ENCODE measurements at regions not wholly inside any gene's neighbourhood (a gene's known extent, or its start where the extent isn't known, plus 50 kb on each side); places are given as distances from the start of the nearest gene placed in this dataset.

- 40 to 55% (median 42%) methylated on average over 3 of the region's 3 CpGs for WGBS, 3 donors
- Histone ChIP-seq H3K9me3 (no peaks in the 10 kb centered on the region), H3K4me1 (no peaks in the 10 kb centered on the region), H3K36me3 (ENCODE audit: insufficient read depth in 1 of 2, low read depth in 1 of 2) (no peaks in the 10 kb centered on the region), H3K27ac (no peak overlapping the region), H3K27me3 (ENCODE audit: insufficient read depth in 3 of 3, low read length in 2 of 3) (no peaks in the 10 kb centered on the region), H3K4me3 (no peak overlapping the region)
- no peak for DNase-seq
- no peak for TF ChIP-seq CTCF (IDR thresholded peaks at IDR 0.05)
- intact Hi-C loops (cut with DNase I), result no loop called here
- ATAC-seq, result no peak
These were observed 811.4 kb upstream of the HS3ST1 start for GRCh38 chr4:12239897-12240636.

- Histone ChIP-seq H3K4me1 (no peaks in the 10 kb centered on the region), H3K9me3 (no peaks in the 10 kb centered on the region), H3K36me3 (ENCODE audit: insufficient read depth in 1 of 2, low read depth in 1 of 2) (no peaks in the 10 kb centered on the region), H3K4me3 (no peak overlapping the region), H3K27me3 (ENCODE audit: insufficient read depth in 3 of 3, low read length in 2 of 3) (no peaks in the 10 kb centered on the region), H3K27ac (no peak overlapping the region)
- ATAC-seq (no peak), DNase-seq (no peak)
- intact Hi-C loops (cut with DNase I), result no loop called here
- WGBS, 3 donors, result 66 to 71% (median 68%) methylated on average over 6 of the region's 6 CpGs
- no peak for TF ChIP-seq CTCF (IDR thresholded peaks at IDR 0.05)
These were observed 802.4 kb upstream of the HS3ST1 start for GRCh38 chr4:12231098-12231497.

- Histone ChIP-seq H3K4me1 (no peaks in the 10 kb centered on the region), H3K36me3 (ENCODE audit: insufficient read depth in 1 of 2, low read depth in 1 of 2) (no peaks in the 10 kb centered on the region), H3K27ac (no peak overlapping the region), H3K27me3 (ENCODE audit: insufficient read depth in 3 of 3, low read length in 2 of 3) (no peaks in the 10 kb centered on the region), H3K9me3 (no peaks in the 10 kb centered on the region), H3K4me3 (no peak overlapping the region)
- no peak for TF ChIP-seq CTCF (IDR thresholded peaks at IDR 0.05)
- 70 to 72% (median 71%) methylated on average over 2 of the region's 2 CpGs for WGBS, 3 donors
- DNase-seq (no peak), ATAC-seq (no peak)
- intact Hi-C loops (cut with DNase I), result no loop called here
These were observed 792.3 kb upstream of the HS3ST1 start for GRCh38 chr4:12221031-12221430.

- H3K27me3 ChIP-seq (ENCODE audit: insufficient read depth in 3 of 3, low read length in 2 of 3), result no peaks in the 10 kb centered on the region
- no peak overlapping the region for H3K4me3 ChIP-seq
- DNase-seq (no peak), ATAC-seq (no peak)
- intact Hi-C loops (cut with DNase I), result no loop called here
- TF ChIP-seq CTCF (IDR thresholded peaks at IDR 0.05), result no peak
- H3K4me1 ChIP-seq, result no peaks in the 10 kb centered on the region
- 69 to 79% (median 69%) methylated on average over 7 of the region's 7 CpGs for WGBS, 3 donors
- H3K36me3 ChIP-seq (ENCODE audit: insufficient read depth in 1 of 2, low read depth in 1 of 2), result no peaks in the 10 kb centered on the region
- no peak overlapping the region for H3K27ac ChIP-seq
- no peaks in the 10 kb centered on the region for H3K9me3 ChIP-seq
These were observed 782.9 kb upstream of the HS3ST1 start for GRCh38 chr4:12211636-12212035.

GRCh38 chr4:12207396-12207795 lies 778.7 kb upstream of the HS3ST1 start:
- intact Hi-C loops (cut with DNase I), result no loop called here
- no peak overlapping the region for H3K4me3 ChIP-seq
- DNase-seq (no peak), ATAC-seq (no peak)
- H3K27ac ChIP-seq, result no peak overlapping the region
- H3K27me3 ChIP-seq (ENCODE audit: insufficient read depth in 3 of 3, low read length in 2 of 3), result no peaks in the 10 kb centered on the region
- WGBS, 3 donors, result 74 to 97% (median 80%) methylated on average over 3 of the region's 3 CpGs
- no peak for TF ChIP-seq CTCF (IDR thresholded peaks at IDR 0.05)
- no peaks in the 10 kb centered on the region for H3K4me1 ChIP-seq
- H3K9me3 ChIP-seq, result no peaks in the 10 kb centered on the region
- no peaks in the 10 kb centered on the region for H3K36me3 ChIP-seq (ENCODE audit: insufficient read depth in 1 of 2, low read depth in 1 of 2)
